Fibroblast of skin of abdomen (primary cell): ENCODE measurements at regions not wholly inside any gene's neighbourhood (a gene's known extent, or its start where the extent isn't known, plus 50 kb on each side); places are given as distances from the start of the nearest gene placed in this dataset.
A peak's percentile ranks its signal among the peaks of the same experiment; 100 is the strongest.

ENCODE experiments used
- DNase-seq: peaks from one replicate; pipeline ENCODE4 v3.0.0-alpha.2; 2013

- no peak for DNase-seq
Measured at GRCh38 chr1:58310469-58310868, 236.1 kb downstream of the OMA1 start.

GRCh38 chr1:58308206-58308605 lies 238.3 kb downstream of the OMA1 start:
- no peak for DNase-seq

GRCh38 chr1:58307431-58307830 lies 239.1 kb downstream of the OMA1 start:
- DNase-seq, result no peak

- no peak for DNase-seq
Measured at GRCh38 chr1:58305622-58306021, 240.9 kb downstream of the OMA1 start.

GRCh38 chr1:58304346-58304975 lies 242.1 kb downstream of the OMA1 start:
- DNase-seq, result no peak

- no peak for DNase-seq
Measured at GRCh38 chr1:58303841-58304240, 242.7 kb downstream of the OMA1 start.

GRCh38 chr1:58293388-58293787 lies 253.1 kb downstream of the OMA1 start:
- DNase-seq, result no peak

- peak; percentile 34 for DNase-seq
Measured at GRCh38 chr1:58290685-58291372, 255.7 kb downstream of the OMA1 start.

GRCh38 chr1:58288624-58289142 lies 257.8 kb downstream of the OMA1 start:
- no peak for DNase-seq

GRCh38 chr1:58287894-58288623 lies 258.5 kb downstream of the OMA1 start:
- no peak for DNase-seq

- no peak for DNase-seq
Measured at GRCh38 chr1:58284225-58284510, 262.4 kb downstream of the OMA1 start.

- no peak for DNase-seq
Measured at GRCh38 chr1:58283388-58284224, 262.9 kb downstream of the OMA1 start.

- DNase-seq, result no peak
Measured at GRCh38 chr1:58282623-58283387, 263.7 kb downstream of the OMA1 start.

GRCh38 chr1:58266242-58266641 lies 280.3 kb downstream of the OMA1 start:
- DNase-seq, result no peak

- DNase-seq, result no peak
Measured at GRCh38 chr1:58264462-58264861, 282.1 kb downstream of the OMA1 start.

GRCh38 chr1:58262702-58263101 lies 283.8 kb downstream of the OMA1 start:
- DNase-seq, result no peak

- DNase-seq, result no peak
Measured at GRCh38 chr1:58258082-58258481, 288.4 kb downstream of the OMA1 start.

- no peak for DNase-seq
Measured at GRCh38 chr1:58257003-58257402, 289.5 kb downstream of the OMA1 start.

GRCh38 chr1:58256546-58256945 lies 290.0 kb downstream of the OMA1 start:
- DNase-seq, result no peak

- no peak for DNase-seq
Measured at GRCh38 chr1:58256041-58256440, 290.5 kb downstream of the OMA1 start.

- DNase-seq, result no peak
Measured at GRCh38 chr1:58255192-58255591, 291.3 kb downstream of the OMA1 start.

- no peak for DNase-seq
Measured at GRCh38 chr1:58251430-58252073, 295.0 kb downstream of the OMA1 start.
